ENCODE measurements at regions not wholly inside any gene's neighbourhood (a gene's known extent, or its start where the extent isn't known, plus 50 kb on each side); places are given as distances from the start of the nearest gene placed in this dataset.

DNA sequence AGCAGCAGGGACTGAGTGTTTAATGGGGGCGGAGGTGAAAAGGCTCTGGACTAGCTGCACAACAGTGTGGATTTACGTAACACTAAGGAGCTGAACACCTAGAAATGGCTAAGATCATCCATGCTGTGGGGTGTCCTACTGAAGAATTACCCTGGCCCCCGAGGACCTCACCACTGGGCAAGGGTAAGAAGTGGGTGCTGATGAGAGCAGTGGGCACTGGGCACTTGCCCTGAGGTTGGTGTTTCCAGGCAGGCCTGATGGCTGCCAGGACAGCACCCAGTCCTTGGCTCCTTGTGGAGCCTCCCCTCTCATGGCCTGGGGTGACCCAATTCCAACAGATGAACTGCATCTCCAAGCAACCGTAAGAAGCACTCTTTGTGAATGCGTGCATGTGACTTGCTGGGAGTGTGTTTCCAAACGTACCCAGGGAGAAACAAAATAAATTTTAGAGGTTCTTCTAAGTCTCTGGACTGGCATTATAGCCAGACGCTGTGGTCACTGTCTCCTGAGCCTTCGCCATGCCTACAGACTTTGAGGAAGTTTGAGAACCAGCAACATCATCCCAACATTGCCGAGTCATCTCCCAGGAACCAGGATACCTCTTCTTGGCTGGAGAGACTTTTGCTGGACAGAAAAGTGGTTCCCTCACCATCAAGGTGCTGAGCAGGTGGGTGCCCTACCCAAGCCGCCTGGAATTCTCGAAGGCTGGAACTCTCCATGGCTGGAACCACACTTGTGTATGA is 245.9 kb downstream of the ERMARD start:
- H3K4me3 ChIP-seq, result no peak overlapping the region
- DNase-seq (peak in 1 of 5 donors; percentile 24), ATAC-seq (no peak)
- no peaks in the 10 kb centered on the region for H3K36me3 ChIP-seq
- peaks cover 0 to 8% (median 0%) of the 10 kb centered on the region in 12 donors for H3K9me3 ChIP-seq
- peak overlapping the region in 1 of 12 donors; percentile 44 for H3K27ac ChIP-seq
- H3K27me3 ChIP-seq, result no peaks in the 10 kb centered on the region
- 87 to 92% (median 91%) methylated on average over 11 of the region's 11 CpGs for WGBS, 4 donors
- intact Hi-C loops (cut with DNase I), result no loop called here
- TF ChIP-seq, protein P1, sequence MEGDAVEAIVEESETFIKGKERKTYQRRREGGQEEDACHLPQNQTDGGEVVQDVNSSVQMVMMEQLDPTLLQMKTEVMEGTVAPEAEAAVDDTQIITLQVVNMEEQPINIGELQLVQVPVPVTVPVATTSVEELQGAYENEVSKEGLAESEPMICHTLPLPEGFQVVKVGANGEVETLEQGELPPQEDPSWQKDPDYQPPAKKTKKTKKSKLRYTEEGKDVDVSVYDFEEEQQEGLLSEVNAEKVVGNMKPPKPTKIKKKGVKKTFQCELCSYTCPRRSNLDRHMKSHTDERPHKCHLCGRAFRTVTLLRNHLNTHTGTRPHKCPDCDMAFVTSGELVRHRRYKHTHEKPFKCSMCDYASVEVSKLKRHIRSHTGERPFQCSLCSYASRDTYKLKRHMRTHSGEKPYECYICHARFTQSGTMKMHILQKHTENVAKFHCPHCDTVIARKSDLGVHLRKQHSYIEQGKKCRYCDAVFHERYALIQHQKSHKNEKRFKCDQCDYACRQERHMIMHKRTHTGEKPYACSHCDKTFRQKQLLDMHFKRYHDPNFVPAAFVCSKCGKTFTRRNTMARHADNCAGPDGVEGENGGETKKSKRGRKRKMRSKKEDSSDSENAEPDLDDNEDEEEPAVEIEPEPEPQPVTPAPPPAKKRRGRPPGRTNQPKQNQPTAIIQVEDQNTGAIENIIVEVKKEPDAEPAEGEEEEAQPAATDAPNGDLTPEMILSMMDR (IDR thresholded peaks at IDR 0.05), result no peak
- TF ChIP-seq POLR2A (IDR thresholded peaks at IDR 0.05), result no peak
- H3K4me1 ChIP-seq, result peaks cover 0 to 19% (median 3%) of the 10 kb centered on the region in 12 donors

DNA sequence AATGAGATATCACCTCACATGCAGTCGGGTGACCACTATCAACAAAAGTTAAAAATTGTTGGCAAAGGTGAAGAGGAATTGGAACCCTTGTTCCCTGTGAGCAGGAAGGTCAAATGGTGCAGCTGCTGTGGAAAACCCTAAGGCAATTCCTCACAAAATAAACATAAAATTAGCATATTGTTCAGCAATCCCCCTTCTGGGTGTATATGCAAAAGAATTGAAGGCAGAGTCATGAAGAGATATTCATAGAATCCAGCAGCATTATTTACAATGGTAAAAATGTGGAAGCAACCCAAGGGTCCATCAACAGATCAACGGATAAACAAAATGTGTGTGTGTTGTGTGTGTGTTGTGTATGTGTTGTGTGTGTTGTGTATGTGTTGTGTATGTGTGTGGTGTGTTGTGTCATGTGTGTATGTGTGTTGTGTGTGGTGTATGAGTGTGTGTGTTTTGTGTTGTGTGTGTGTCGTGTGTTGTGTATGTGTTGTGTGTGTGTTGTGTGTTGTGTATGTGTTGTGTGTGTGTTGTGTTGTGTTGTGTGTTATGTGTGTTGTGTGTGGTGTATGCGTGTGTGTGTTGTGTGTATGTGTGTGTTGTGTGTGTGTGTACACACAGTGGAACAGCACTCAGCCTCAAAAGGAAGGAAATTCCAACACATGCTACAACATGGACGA is 245.1 kb downstream of the ERMARD start:
- ATAC-seq (no peak), DNase-seq (no peak)
- intact Hi-C loops (cut with DNase I), result no loop called here
- H3K36me3 ChIP-seq, result no peaks in the 10 kb centered on the region
- H3K4me3 ChIP-seq, result no peak overlapping the region
- H3K4me1 ChIP-seq, result peaks cover 0 to 25% (median 4%) of the 10 kb centered on the region in 12 donors
- TF ChIP-seq, protein P1 (IDR thresholded peaks at IDR 0.05), result no peak
- TF ChIP-seq POLR2A (IDR thresholded peaks at IDR 0.05), result no peak
- no peak overlapping the region for H3K27ac ChIP-seq
- no peaks in the 10 kb centered on the region for H3K27me3 ChIP-seq
- H3K9me3 ChIP-seq, result no peaks in the 10 kb centered on the region
- 88 to 94% (median 90%) methylated on average over 5 of the region's 5 CpGs for WGBS, 4 donors

GRCh38 chr6:169994739-169995138 is 243.3 kb downstream of the ERMARD start:
- H3K36me3 ChIP-seq, result no peaks in the 10 kb centered on the region
- H3K4me3 ChIP-seq, result no peak overlapping the region
- peaks cover 0 to 42% (median 4%) of the 10 kb centered on the region in 12 donors for H3K4me1 ChIP-seq
- WGBS, 4 donors, result 74 to 92% (median 82%) methylated on average over 8 of the region's 8 CpGs
- intact Hi-C loops (cut with DNase I), result no loop called here
- TF ChIP-seq, protein P1 (IDR thresholded peaks at IDR 0.05), result no peak
- TF ChIP-seq POLR2A (IDR thresholded peaks at IDR 0.05), result no peak
- no peaks in the 10 kb centered on the region for H3K9me3 ChIP-seq
- H3K27ac ChIP-seq, result no peak overlapping the region
- no peaks in the 10 kb centered on the region for H3K27me3 ChIP-seq
- DNase-seq (no peak), ATAC-seq (no peak)

- 78 to 95% (median 93%) methylated on average over 10 to 16 of the region's 16 CpGs for WGBS, 4 donors
- ATAC-seq, result no peak
- H3K9me3 ChIP-seq, result no peaks in the 10 kb centered on the region
- DNase-seq, result peak in 2 of 5 donors; percentile 10 to 60
- H3K36me3 ChIP-seq, result no peaks in the 10 kb centered on the region
- no peak overlapping the region for H3K4me3 ChIP-seq
- intact Hi-C loops (cut with DNase I), result no loop called here
- peaks cover 0 to 45% (median 4%) of the 10 kb centered on the region in 12 donors for H3K4me1 ChIP-seq
- no peaks in the 10 kb centered on the region for H3K27me3 ChIP-seq
- no peak overlapping the region for H3K27ac ChIP-seq
- TF ChIP-seq POLR2A (IDR thresholded peaks at IDR 0.05), result no peak
- TF ChIP-seq, protein P1 (IDR thresholded peaks at IDR 0.05), result no peak
Observed at GRCh38 chr6:169993861-169994481, 242.5 kb downstream of the ERMARD start.
